Astrocyte (in vitro differentiated cells and primary cell): ENCODE measurements at regions not wholly inside any gene's neighbourhood (a gene's known extent, or its start where the extent isn't known, plus 50 kb on each side); places are given as distances from the start of the nearest gene placed in this dataset.

Source experiments
- EZH2 ChIP-seq: IDR thresholded peaks from 2 replicates; pipeline ENCODE4 v1.6.1; 2012; ENCODE audit warnings: mild to moderate bottlenecking, low read length, inconsistent platforms; ENCODE audit not compliant: insufficient read depth
- TF ChIP-seq, protein P1 (sequence below): IDR thresholded peaks from 2 replicates; pipeline ENCODE4 v1.5.1; 2011; ENCODE audit warnings: low read depth, mild to moderate bottlenecking, inconsistent platforms, low read length, moderate library complexity; ENCODE audit not compliant: insufficient read depth

GRCh38 chr1:189524501-189524900 lies 953.2 kb downstream of the BRINP3 start:
- TF ChIP-seq, protein P1, sequence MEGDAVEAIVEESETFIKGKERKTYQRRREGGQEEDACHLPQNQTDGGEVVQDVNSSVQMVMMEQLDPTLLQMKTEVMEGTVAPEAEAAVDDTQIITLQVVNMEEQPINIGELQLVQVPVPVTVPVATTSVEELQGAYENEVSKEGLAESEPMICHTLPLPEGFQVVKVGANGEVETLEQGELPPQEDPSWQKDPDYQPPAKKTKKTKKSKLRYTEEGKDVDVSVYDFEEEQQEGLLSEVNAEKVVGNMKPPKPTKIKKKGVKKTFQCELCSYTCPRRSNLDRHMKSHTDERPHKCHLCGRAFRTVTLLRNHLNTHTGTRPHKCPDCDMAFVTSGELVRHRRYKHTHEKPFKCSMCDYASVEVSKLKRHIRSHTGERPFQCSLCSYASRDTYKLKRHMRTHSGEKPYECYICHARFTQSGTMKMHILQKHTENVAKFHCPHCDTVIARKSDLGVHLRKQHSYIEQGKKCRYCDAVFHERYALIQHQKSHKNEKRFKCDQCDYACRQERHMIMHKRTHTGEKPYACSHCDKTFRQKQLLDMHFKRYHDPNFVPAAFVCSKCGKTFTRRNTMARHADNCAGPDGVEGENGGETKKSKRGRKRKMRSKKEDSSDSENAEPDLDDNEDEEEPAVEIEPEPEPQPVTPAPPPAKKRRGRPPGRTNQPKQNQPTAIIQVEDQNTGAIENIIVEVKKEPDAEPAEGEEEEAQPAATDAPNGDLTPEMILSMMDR = no peak
- no peak for TF ChIP-seq EZH2
